GM12872 (cell line): ENCODE measurements at regions not wholly inside any gene's neighbourhood (a gene's known extent, or its start where the extent isn't known, plus 50 kb on each side); places are given as distances from the start of the nearest gene placed in this dataset.

ENCODE experiments used
- CTCF ChIP-seq: IDR thresholded peaks from 3 replicates; pipeline ENCODE4 v1.5.1; 2011; ENCODE audit warnings: low read depth, mild to moderate bottlenecking, low read length, moderate library complexity; ENCODE audit not compliant: insufficient read depth

- TF ChIP-seq CTCF, result no peak
These were observed 610.8 kb downstream of the TLE1 start for GRCh38 chr9:81078555-81078954.

GRCh38 chr9:81077572-81077971, 611.8 kb downstream of the TLE1 start:
- TF ChIP-seq CTCF, result no peak

GRCh38 chr9:81076131-81076530, 613.2 kb downstream of the TLE1 start:
- no peak for TF ChIP-seq CTCF

GRCh38 chr9:81074221-81074620, 615.1 kb downstream of the TLE1 start:
- no peak for TF ChIP-seq CTCF

GRCh38 chr9:81073821-81074220, 615.5 kb downstream of the TLE1 start:
- no peak for TF ChIP-seq CTCF

- TF ChIP-seq CTCF, result no peak
These were observed 616.6 kb downstream of the TLE1 start for GRCh38 chr9:81072758-81073157.

GRCh38 chr9:81071108-81071507, 618.2 kb downstream of the TLE1 start:
- TF ChIP-seq CTCF, result no peak

- TF ChIP-seq CTCF, result no peak
These were observed 618.7 kb downstream of the TLE1 start for GRCh38 chr9:81070689-81071088.
